ENCODE measurements at regions not wholly inside any gene's neighbourhood (a gene's known extent, or its start where the extent isn't known, plus 50 kb on each side); places are given as distances from the start of the nearest gene placed in this dataset.

GRCh38 chr14:30337456-30337855 is 221.5 kb upstream of the G2E3 start:
- no peak overlapping the region for H3K27ac ChIP-seq (replicated peaks)
- no peak overlapping the region for H3K4me3 ChIP-seq (replicated peaks; ENCODE audit: insufficient read depth, low read length)
- DNase-seq (ENCODE audit: low read depth in 1 of 2, low spot score in 1 of 2): no peak
- H3K27me3 ChIP-seq (ENCODE audit: insufficient read depth, poor library complexity, severe bottlenecking): no peaks in the 10 kb centered on the region
- no peak for TF ChIP-seq GABPA (IDR thresholded peaks at IDR 0.05; ENCODE audit: low read depth)
- no peak for TF ChIP-seq CTCF (IDR thresholded peaks at IDR 0.05; ENCODE audit: insufficient read depth, low read length)
- no peak for TF ChIP-seq SPI1 (IDR thresholded peaks at IDR 0.05; ENCODE audit: borderline replicate concordance, low read depth)
- no peak for TF ChIP-seq POLR2AphosphoS5 (IDR thresholded peaks at IDR 0.05; ENCODE audit: low read depth)
- no peak for TF ChIP-seq REST (IDR thresholded peaks at IDR 0.05; ENCODE audit: insufficient replicate concordance, low read depth)

- H3K27ac ChIP-seq (replicated peaks): no peak overlapping the region
- no peak for DNase-seq (ENCODE audit: low read depth in 1 of 2, low spot score in 1 of 2)
- TF ChIP-seq CTCF (IDR thresholded peaks at IDR 0.05; ENCODE audit: insufficient read depth, low read length) (no peak), SPI1 (IDR thresholded peaks at IDR 0.05; ENCODE audit: borderline replicate concordance, low read depth) (no peak), GABPA (IDR thresholded peaks at IDR 0.05; ENCODE audit: low read depth) (no peak), POLR2AphosphoS5 (IDR thresholded peaks at IDR 0.05; ENCODE audit: low read depth) (no peak), REST (IDR thresholded peaks at IDR 0.05; ENCODE audit: insufficient replicate concordance, low read depth) (no peak)
- H3K27me3 ChIP-seq (ENCODE audit: insufficient read depth, poor library complexity, severe bottlenecking): no peaks in the 10 kb centered on the region
- no peak overlapping the region for H3K4me3 ChIP-seq (replicated peaks; ENCODE audit: insufficient read depth, low read length)
Observed at GRCh38 chr14:30339311-30339901, 219.6 kb upstream of the G2E3 start.

GRCh38 chr14:30340495-30340894 is 218.5 kb upstream of the G2E3 start:
- Histone ChIP-seq H3K4me3 (replicated peaks; ENCODE audit: insufficient read depth, low read length) (no peak overlapping the region), H3K27ac (replicated peaks) (no peak overlapping the region), H3K27me3 (ENCODE audit: insufficient read depth, poor library complexity, severe bottlenecking) (no peaks in the 10 kb centered on the region)
- TF ChIP-seq REST (IDR thresholded peaks at IDR 0.05; ENCODE audit: insufficient replicate concordance, low read depth): no peak
- no peak for TF ChIP-seq SPI1 (IDR thresholded peaks at IDR 0.05; ENCODE audit: borderline replicate concordance, low read depth)
- TF ChIP-seq POLR2AphosphoS5 (IDR thresholded peaks at IDR 0.05; ENCODE audit: low read depth): no peak
- TF ChIP-seq CTCF (IDR thresholded peaks at IDR 0.05; ENCODE audit: insufficient read depth, low read length): no peak
- no peak for TF ChIP-seq GABPA (IDR thresholded peaks at IDR 0.05; ENCODE audit: low read depth)
- no peak for DNase-seq (ENCODE audit: low read depth in 1 of 2, low spot score in 1 of 2)

Measured in HL-60 (cell line).